A549 (cell line): ENCODE measurements at regions not wholly inside any gene's neighbourhood (a gene's known extent, or its start where the extent isn't known, plus 50 kb on each side); places are given as distances from the start of the nearest gene placed in this dataset.

Experiments
- CTCF ChIP-seq: fragments of >200 bp; sonication (Bioruptor Twin); formaldehyde crosslinking; IDR thresholded peaks from 3 replicates; pipeline ENCODE4 v1.5.1; 2016
- MAX ChIP-seq: IDR thresholded peaks from 2 replicates; pipeline ENCODE4 v1.6.1; 2012
- POLR2A ChIP-seq: IDR thresholded peaks from 2 replicates; pipeline ENCODE4 v1.6.1; 2012; ENCODE audit warnings: mild to moderate bottlenecking, low read length
- ZSCAN20 ChIP-seq: fragments of 250-450 bp; sonication (Bioruptor Pico); IDR thresholded peaks from 2 replicates; pipeline ENCODE4 v1.8.0; 2022; ENCODE audit warnings: mild to moderate bottlenecking, moderate library complexity

GRCh38 chr14:62270236-62270635, 508.0 kb downstream of the SNAPC1 start:
- no peak for TF ChIP-seq CTCF
- TF ChIP-seq MAX = no peak
- TF ChIP-seq POLR2A = no peak
- TF ChIP-seq ZSCAN20 (CRISPR knock-in tag) = no peak
